Panc1 (cell line): ENCODE measurements at regions not wholly inside any gene's neighbourhood (a gene's known extent, or its start where the extent isn't known, plus 50 kb on each side); places are given as distances from the start of the nearest gene placed in this dataset.

ENCODE experiments used
- ATAC-seq: fragments of 200-7000 bp; cut with Tn5 transposase; 2 replicates; pipeline ENCODE4 v1.9.1; 2020; ENCODE audit warnings: mild to moderate bottlenecking, moderate library complexity
- BruUV-seq: library from RNA; stranded (reverse); fragments of 400-500 nt; replicated peaks from 2 replicates; lab custom pipeline; 2021; lab: Mats Ljungman, UMichigan
- CTCF ChIA-PET: fragments of 300-600 bp; sonication (Branson Sonifier 250); formaldehyde crosslinking; loops from one replicate; lab custom pipeline; 2022; ENCODE audit warnings: antibody characterized with exemption; lab: Charles Lee
- POLR2A ChIA-PET: fragments of 300-600 bp; sonication (Branson Sonifier 250); formaldehyde crosslinking; loops from one replicate; lab custom pipeline; 2022; ENCODE audit warnings: antibody characterized with exemption; lab: Charles Lee
- DNase-seq: peaks from one replicate; pipeline ENCODE4 v3.0.0-alpha.2; 2010; ENCODE audit warnings: low read depth, low spot score
- H3K27ac ChIP-seq: 2 replicates; pipeline ENCODE4 v1.5.1; 2011; ENCODE audit warnings: mild to moderate bottlenecking, low read length, inconsistent platforms
- H3K27me3 ChIP-seq: fragments of 200-500 bp; sonication (Bioruptor generic); 2 replicates; pipeline ENCODE4 v1.6.0; 2014; ENCODE audit warnings: low read length, inconsistent platforms; ENCODE audit not compliant: control insufficient read depth, insufficient read depth
- H3K36me3 ChIP-seq: fragments of 200-500 bp; sonication (Bioruptor generic); 2 replicates; pipeline ENCODE4 v1.5.1; 2014; ENCODE audit warnings: inconsistent platforms, mild to moderate bottlenecking, low read length, moderate library complexity; ENCODE audit not compliant: control insufficient read depth, insufficient read depth
- H3K4me1 ChIP-seq: 2 replicates; pipeline ENCODE4 v1.5.1; 2011; ENCODE audit warnings: inconsistent platforms, mild to moderate bottlenecking, low read length, moderate library complexity; ENCODE audit not compliant: control insufficient read depth, insufficient read depth
- H3K4me3 ChIP-seq, 2 experiments: 2 replicates each; pipeline ENCODE4 v1.5.1; 2011 to 2012; ENCODE audit warnings: low read depth in 2 of 2, low read length in 2 of 2, mild to moderate bottlenecking in 2 of 2, inconsistent platforms in 1 of 2, moderate library complexity in 1 of 2
- H3K9me3 ChIP-seq: fragments of 200-500 bp; sonication (Bioruptor generic); 2 replicates; pipeline ENCODE4 v1.5.1; 2014; ENCODE audit warnings: low read depth, mild to moderate bottlenecking, inconsistent platforms, low read length, moderate library complexity; ENCODE audit not compliant: control insufficient read depth, insufficient read depth
- CTCF ChIP-seq: fragments of 450-650 bp; IDR thresholded peaks from 2 replicates; pipeline ENCODE4 v1.5.1; 2017; ENCODE audit warnings: mild to moderate bottlenecking
- POLR2AphosphoS5 ChIP-seq: IDR thresholded peaks from 2 replicates; pipeline ENCODE4 v1.6.1; 2012; ENCODE audit warnings: mild to moderate bottlenecking, low read depth, low read length, moderate library complexity
- REST ChIP-seq, 2 experiments: IDR thresholded peaks; 2 replicates each; pipeline ENCODE4 v1.6.1; 2011 to 2012; ENCODE audit warnings: low read depth in 2 of 2, control low read depth in 1 of 2, low read length in 1 of 2, mild to moderate bottlenecking in 1 of 2, moderate library complexity in 1 of 2; ENCODE audit not compliant: insufficient read depth in 1 of 2
- SIN3A ChIP-seq: IDR thresholded peaks from 2 replicates; pipeline ENCODE4 v1.6.1; 2012; ENCODE audit warnings: low read depth, mild to moderate bottlenecking, low read length, moderate library complexity, borderline replicate concordance; ENCODE audit not compliant: insufficient read depth
- TCF7L2 ChIP-seq: IDR thresholded peaks from 2 replicates; pipeline ENCODE4 v1.6.1; 2011; ENCODE audit warnings: mild to moderate bottlenecking, low read depth, low read length, inconsistent platforms
- in situ Hi-C: cut with HindIII; loops from 2 replicates; pipeline ENCODE4 v1.10.0; 2016; ENCODE audit warnings: low sequenced_read_pairs, low pct_unique_long_range_greater_than_20kb
- intact Hi-C: fragments of 100-400 bp; cut with micrococcal nuclease; formaldehyde crosslinking; loops from one replicate; pipeline ENCODE4 v1.10.0; 2022; ENCODE audit not compliant: unreplicated experiment

GRCh38 chr10:120996456-120997034 lies 145.4 kb downstream of the WDR11 start:
- ChIA-PET CTCF (interaction anchor here (1.1 kb wide), 1 partner anchor 48 kb away, joined by 3 read pairs; no protein-coding TSS in a partner anchor), POLR2A (no interaction called here)
- no TSS peak for BruUV-seq

GRCh38 chr10:120997313-120997712 lies 146.2 kb downstream of the WDR11 start:
- no peak overlapping the region for H3K27ac ChIP-seq
- DNase-seq, result no peak
- H3K27me3 ChIP-seq, result no peaks in the 10 kb centered on the region
- no peaks in the 10 kb centered on the region for H3K4me1 ChIP-seq
- POLR2A ChIA-PET, result no interaction called here
- no TSS peak for BruUV-seq
- TF ChIP-seq CTCF, result no peak
- no peak for TF ChIP-seq SIN3A
- no peak for TF ChIP-seq REST (IDR thresholded peaks at IDR 0.05; ENCODE audit: insufficient read depth in 1 of 2, low read depth in 2 of 2, low read length in 1 of 2)
- TF ChIP-seq TCF7L2, result no peak
- no peak for TF ChIP-seq POLR2AphosphoS5
- in situ Hi-C loops, result no loop called here
- no peak for ATAC-seq
- no peaks in the 10 kb centered on the region for H3K36me3 ChIP-seq
- H3K4me3 ChIP-seq, result no peak overlapping the region
- H3K9me3 ChIP-seq, result peaks cover 11% of the 10 kb centered on the region; the same call in 1 of the 2 replicates
- intact Hi-C loops, result no loop called here
- CTCF ChIA-PET, result interaction anchor here (1.1 kb wide), 1 partner anchor 49 kb away, joined by 3 read pairs; no protein-coding TSS in a partner anchor

More at GRCh38 chr10:120996456-120997034, 145.4 kb downstream of the WDR11 start:
- no peaks in the 10 kb centered on the region for H3K4me1 ChIP-seq
- peaks cover 11% of the 10 kb centered on the region; the same call in 1 of the 2 replicates for H3K9me3 ChIP-seq
- ATAC-seq (no peak), DNase-seq (no peak)
- TF ChIP-seq TCF7L2, result no peak
- no peak for TF ChIP-seq POLR2AphosphoS5
- no peak for TF ChIP-seq REST (IDR thresholded peaks at IDR 0.05; ENCODE audit: insufficient read depth in 1 of 2, low read depth in 2 of 2, low read length in 1 of 2)
- TF ChIP-seq SIN3A, result no peak
- no peak for TF ChIP-seq CTCF
- no peak overlapping the region for H3K27ac ChIP-seq
- intact Hi-C loops, result no loop called here
- no peaks in the 10 kb centered on the region for H3K27me3 ChIP-seq
- no peak overlapping the region for H3K4me3 ChIP-seq
- in situ Hi-C loops, result no loop called here
- H3K36me3 ChIP-seq, result no peaks in the 10 kb centered on the region
